ENCODE measurements at regions not wholly inside any gene's neighbourhood (a gene's known extent, or its start where the extent isn't known, plus 50 kb on each side); places are given as distances from the start of the nearest gene placed in this dataset.
"Not testable (repeated sequence)": the region's sequence is repeated elsewhere in the genome, so short reads cannot be mapped to it uniquely, and the experiment has no call there.

GRCh38 chr2:36157093-36157492, 198.5 kb upstream of the CRIM1 start:
- DNase-seq: not testable (repeated sequence)

- DNase-seq: peak; percentile 39
These were observed 207.7 kb upstream of the CRIM1 start for GRCh38 chr2:36147670-36148390.

- DNase-seq: peak; percentile 13
These were observed 208.8 kb upstream of the CRIM1 start for GRCh38 chr2:36146765-36147164.

GRCh38 chr2:36140391-36140790, 215.2 kb upstream of the CRIM1 start:
- DNase-seq: no peak

GRCh38 chr2:36137612-36138011, 218.0 kb upstream of the CRIM1 start:
- no peak for DNase-seq

GRCh38 chr2:36134281-36134680, 221.3 kb upstream of the CRIM1 start:
- DNase-seq: no peak

- DNase-seq: no peak
These were observed 227.2 kb upstream of the CRIM1 start for GRCh38 chr2:36128359-36128758.

GRCh38 chr2:36125702-36126101, 229.9 kb upstream of the CRIM1 start:
- no peak for DNase-seq

- no peak for DNase-seq
These were observed 231.6 kb upstream of the CRIM1 start for GRCh38 chr2:36123995-36124394.

GRCh38 chr2:36097022-36097421, 258.6 kb upstream of the CRIM1 start:
- no peak for DNase-seq

- not testable (repeated sequence) for DNase-seq
These were observed 263.5 kb upstream of the CRIM1 start for GRCh38 chr2:36091844-36092741.

- no peak for DNase-seq
These were observed 266.8 kb upstream of the CRIM1 start for GRCh38 chr2:36088716-36089328.

GRCh38 chr2:36087344-36087743, 268.2 kb upstream of the CRIM1 start:
- no peak for DNase-seq

GRCh38 chr2:36079793-36080192, 275.8 kb upstream of the CRIM1 start:
- DNase-seq: no peak

GRCh38 chr2:36074008-36074407, 281.6 kb upstream of the CRIM1 start:
- no peak for DNase-seq

GRCh38 chr2:36071698-36072097, 283.9 kb upstream of the CRIM1 start:
- no peak for DNase-seq

- no peak for DNase-seq
These were observed 286.5 kb upstream of the CRIM1 start for GRCh38 chr2:36069074-36069473.

GRCh38 chr2:36068086-36068485, 287.5 kb upstream of the CRIM1 start:
- no peak for DNase-seq

GRCh38 chr2:36060133-36060532, 295.4 kb upstream of the CRIM1 start:
- peak; percentile 80 for DNase-seq

GRCh38 chr2:36059691-36060090, 295.9 kb upstream of the CRIM1 start:
- DNase-seq: peak; percentile 93

GRCh38 chr2:36058953-36059352, 296.6 kb upstream of the CRIM1 start:
- peak; percentile 41 for DNase-seq

- DNase-seq: peak; percentile 22
These were observed 297.5 kb upstream of the CRIM1 start for GRCh38 chr2:36058076-36058475.

GRCh38 chr2:36052819-36053218, 302.8 kb upstream of the CRIM1 start:
- DNase-seq: no peak

GRCh38 chr2:36044411-36044810, 311.2 kb upstream of the CRIM1 start:
- DNase-seq: no peak
